ENCODE measurements at regions not wholly inside any gene's neighbourhood (a gene's known extent, or its start where the extent isn't known, plus 50 kb on each side); places are given as distances from the start of the nearest gene placed in this dataset.

DNA sequence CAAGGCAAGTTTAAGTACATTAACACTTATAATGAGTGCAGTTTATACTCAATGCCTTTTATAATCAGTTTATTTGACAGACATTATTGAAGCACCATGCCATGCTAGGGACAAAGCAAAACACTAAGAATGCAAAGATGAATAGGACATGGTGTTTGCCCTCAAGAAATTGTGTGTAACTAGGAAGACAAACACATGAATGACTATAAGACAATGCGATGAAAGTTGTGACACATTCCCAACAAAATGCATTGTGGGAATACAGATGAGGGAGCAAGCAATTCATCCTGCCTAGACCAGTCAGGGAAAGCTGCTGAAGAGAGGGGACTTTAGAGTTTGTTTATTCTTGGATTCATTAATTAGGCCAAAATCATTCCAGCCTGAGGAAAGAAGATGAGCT lies 133.8 kb upstream of the TRPC6 start (continued):
- TF ChIP-seq, protein P1, sequence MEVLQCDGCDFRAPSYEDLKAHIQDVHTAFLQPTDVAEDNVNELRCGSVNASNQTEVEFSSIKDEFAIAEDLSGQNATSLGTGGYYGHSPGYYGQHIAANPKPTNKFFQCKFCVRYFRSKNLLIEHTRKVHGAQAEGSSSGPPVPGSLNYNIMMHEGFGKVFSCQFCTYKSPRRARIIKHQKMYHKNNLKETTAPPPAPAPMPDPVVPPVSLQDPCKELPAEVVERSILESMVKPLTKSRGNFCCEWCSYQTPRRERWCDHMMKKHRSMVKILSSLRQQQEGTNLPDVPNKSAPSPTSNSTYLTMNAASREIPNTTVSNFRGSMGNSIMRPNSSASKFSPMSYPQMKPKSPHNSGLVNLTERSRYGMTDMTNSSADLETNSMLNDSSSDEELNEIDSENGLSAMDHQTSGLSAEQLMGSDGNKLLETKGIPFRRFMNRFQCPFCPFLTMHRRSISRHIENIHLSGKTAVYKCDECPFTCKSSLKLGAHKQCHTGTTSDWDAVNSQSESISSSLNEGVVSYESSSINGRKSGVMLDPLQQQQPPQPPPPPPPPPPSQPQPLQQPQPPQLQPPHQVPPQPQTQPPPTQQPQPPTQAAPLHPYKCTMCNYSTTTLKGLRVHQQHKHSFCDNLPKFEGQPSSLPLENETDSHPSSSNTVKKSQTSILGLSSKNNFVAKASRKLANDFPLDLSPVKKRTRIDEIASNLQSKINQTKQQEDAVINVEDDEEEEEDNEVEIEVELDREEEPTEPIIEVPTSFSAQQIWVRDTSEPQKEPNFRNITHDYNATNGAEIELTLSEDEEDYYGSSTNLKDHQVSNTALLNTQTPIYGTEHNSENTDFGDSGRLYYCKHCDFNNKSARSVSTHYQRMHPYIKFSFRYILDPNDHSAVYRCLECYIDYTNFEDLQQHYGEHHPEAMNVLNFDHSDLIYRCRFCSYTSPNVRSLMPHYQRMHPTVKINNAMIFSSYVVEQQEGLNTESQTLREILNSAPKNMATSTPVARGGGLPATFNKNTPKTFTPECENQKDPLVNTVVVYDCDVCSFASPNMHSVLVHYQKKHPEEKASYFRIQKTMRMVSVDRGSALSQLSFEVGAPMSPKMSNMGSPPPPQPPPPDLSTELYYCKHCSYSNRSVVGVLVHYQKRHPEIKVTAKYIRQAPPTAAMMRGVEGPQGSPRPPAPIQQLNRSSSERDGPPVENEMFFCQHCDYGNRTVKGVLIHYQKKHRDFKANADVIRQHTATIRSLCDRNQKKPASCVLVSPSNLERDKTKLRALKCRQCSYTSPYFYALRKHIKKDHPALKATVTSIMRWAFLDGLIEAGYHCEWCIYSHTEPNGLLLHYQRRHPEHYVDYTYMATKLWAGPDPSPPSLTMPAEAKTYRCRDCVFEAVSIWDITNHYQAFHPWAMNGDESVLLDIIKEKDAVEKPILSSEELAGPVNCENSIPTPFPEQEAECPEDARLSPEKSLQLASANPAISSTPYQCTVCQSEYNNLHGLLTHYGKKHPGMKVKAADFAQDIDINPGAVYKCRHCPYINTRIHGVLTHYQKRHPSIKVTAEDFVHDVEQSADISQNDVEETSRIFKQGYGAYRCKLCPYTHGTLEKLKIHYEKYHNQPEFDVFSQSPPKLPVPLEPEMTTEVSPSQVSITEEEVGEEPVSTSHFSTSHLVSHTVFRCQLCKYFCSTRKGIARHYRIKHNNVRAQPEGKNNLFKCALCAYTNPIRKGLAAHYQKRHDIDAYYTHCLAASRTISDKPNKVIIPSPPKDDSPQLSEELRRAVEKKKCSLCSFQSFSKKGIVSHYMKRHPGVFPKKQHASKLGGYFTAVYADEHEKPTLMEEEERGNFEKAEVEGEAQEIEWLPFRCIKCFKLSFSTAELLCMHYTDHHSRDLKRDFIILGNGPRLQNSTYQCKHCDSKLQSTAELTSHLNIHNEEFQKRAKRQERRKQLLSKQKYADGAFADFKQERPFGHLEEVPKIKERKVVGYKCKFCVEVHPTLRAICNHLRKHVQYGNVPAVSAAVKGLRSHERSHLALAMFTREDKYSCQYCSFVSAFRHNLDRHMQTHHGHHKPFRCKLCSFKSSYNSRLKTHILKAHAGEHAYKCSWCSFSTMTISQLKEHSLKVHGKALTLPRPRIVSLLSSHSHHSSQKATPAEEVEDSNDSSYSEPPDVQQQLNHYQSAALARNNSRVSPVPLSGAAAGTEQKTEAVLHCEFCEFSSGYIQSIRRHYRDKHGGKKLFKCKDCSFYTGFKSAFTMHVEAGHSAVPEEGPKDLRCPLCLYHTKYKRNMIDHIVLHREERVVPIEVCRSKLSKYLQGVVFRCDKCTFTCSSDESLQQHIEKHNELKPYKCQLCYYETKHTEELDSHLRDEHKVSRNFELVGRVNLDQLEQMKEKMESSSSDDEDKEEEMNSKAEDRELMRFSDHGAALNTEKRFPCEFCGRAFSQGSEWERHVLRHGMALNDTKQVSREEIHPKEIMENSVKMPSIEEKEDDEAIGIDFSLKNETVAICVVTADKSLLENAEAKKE (CRISPR knock-in tag; IDR thresholded peaks at IDR 0.05) = no peak
- TF ChIP-seq EZH2 (IDR thresholded peaks at IDR 0.05; ENCODE audit: low read depth, unreplicated experiment) (no peak), STAT1 (IDR thresholded peaks at IDR 0.05; ENCODE audit: unreplicated experiment) (no peak), CREB1 (CRISPR knock-in tag; IDR thresholded peaks at IDR 0.05; ENCODE audit: low read depth) (no peak), ZNF331 (CRISPR knock-in tag; IDR thresholded peaks at IDR 0.05; ENCODE audit: low read depth) (no peak), EZH2phosphoT487 (IDR thresholded peaks at IDR 0.05; ENCODE audit: unreplicated experiment) (no peak)
- TF ChIP-seq, protein P2, sequence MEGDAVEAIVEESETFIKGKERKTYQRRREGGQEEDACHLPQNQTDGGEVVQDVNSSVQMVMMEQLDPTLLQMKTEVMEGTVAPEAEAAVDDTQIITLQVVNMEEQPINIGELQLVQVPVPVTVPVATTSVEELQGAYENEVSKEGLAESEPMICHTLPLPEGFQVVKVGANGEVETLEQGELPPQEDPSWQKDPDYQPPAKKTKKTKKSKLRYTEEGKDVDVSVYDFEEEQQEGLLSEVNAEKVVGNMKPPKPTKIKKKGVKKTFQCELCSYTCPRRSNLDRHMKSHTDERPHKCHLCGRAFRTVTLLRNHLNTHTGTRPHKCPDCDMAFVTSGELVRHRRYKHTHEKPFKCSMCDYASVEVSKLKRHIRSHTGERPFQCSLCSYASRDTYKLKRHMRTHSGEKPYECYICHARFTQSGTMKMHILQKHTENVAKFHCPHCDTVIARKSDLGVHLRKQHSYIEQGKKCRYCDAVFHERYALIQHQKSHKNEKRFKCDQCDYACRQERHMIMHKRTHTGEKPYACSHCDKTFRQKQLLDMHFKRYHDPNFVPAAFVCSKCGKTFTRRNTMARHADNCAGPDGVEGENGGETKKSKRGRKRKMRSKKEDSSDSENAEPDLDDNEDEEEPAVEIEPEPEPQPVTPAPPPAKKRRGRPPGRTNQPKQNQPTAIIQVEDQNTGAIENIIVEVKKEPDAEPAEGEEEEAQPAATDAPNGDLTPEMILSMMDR (conservative IDR thresholded peaks at IDR 0.05; ENCODE audit: low read depth in 2 of 2) = no peak
- TF ChIP-seq, protein P3, sequence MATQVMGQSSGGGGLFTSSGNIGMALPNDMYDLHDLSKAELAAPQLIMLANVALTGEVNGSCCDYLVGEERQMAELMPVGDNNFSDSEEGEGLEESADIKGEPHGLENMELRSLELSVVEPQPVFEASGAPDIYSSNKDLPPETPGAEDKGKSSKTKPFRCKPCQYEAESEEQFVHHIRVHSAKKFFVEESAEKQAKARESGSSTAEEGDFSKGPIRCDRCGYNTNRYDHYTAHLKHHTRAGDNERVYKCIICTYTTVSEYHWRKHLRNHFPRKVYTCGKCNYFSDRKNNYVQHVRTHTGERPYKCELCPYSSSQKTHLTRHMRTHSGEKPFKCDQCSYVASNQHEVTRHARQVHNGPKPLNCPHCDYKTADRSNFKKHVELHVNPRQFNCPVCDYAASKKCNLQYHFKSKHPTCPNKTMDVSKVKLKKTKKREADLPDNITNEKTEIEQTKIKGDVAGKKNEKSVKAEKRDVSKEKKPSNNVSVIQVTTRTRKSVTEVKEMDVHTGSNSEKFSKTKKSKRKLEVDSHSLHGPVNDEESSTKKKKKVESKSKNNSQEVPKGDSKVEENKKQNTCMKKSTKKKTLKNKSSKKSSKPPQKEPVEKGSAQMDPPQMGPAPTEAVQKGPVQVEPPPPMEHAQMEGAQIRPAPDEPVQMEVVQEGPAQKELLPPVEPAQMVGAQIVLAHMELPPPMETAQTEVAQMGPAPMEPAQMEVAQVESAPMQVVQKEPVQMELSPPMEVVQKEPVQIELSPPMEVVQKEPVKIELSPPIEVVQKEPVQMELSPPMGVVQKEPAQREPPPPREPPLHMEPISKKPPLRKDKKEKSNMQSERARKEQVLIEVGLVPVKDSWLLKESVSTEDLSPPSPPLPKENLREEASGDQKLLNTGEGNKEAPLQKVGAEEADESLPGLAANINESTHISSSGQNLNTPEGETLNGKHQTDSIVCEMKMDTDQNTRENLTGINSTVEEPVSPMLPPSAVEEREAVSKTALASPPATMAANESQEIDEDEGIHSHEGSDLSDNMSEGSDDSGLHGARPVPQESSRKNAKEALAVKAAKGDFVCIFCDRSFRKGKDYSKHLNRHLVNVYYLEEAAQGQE (IDR thresholded peaks at IDR 0.05; ENCODE audit: unreplicated experiment) = no peak
